Esophagus muscularis mucosa (tissue), 4 donors: ENCODE measurements at regions not wholly inside any gene's neighbourhood (a gene's known extent, or its start where the extent isn't known, plus 50 kb on each side); places are given as distances from the start of the nearest gene placed in this dataset.

Experiments
- DNase-seq: peaks from one replicate; pipeline ENCODE4 v3.0.0-alpha.2; 2017; ENCODE audit errors: extremely low spot score
- H3K27ac ChIP-seq, 4 donors: fragments of 200-600 bp; sonication (generic); replicated peaks in 1 of 4; 1 replicate in 3 of 4; 2 replicates in 1 of 4; pipeline ENCODE4 v1.5.1; 2016 to 2019; ENCODE audit warnings: mild to moderate bottlenecking in 1 of 4
- H3K27me3 ChIP-seq, 4 donors: fragments of 200-600 bp; sonication (generic); one replicate each; pipeline versions ENCODE4 v1.5.1 to v1.6.0; 2016 to 2019
- H3K36me3 ChIP-seq, 4 donors: fragments of 200-600 bp; sonication (generic); one replicate each; pipeline ENCODE4 v1.5.1; 2016 to 2019
- H3K4me1 ChIP-seq, 4 donors: fragments of 200-600 bp; sonication (generic); one replicate each; pipeline ENCODE4 v1.5.1; 2016 to 2019
- H3K4me3 ChIP-seq, 4 donors: fragments of 200-600 bp; sonication (generic); 1 replicate in 2 of 4; 2 replicates in 2 of 4; pipeline ENCODE4 v1.5.1; 2016 to 2019; ENCODE audit warnings: mild to moderate bottlenecking in 4 of 4, moderate library complexity in 1 of 4
- H3K9me3 ChIP-seq, 4 donors: fragments of 200-600 bp; sonication (generic); 1 replicate in 3 of 4; 2 replicates in 1 of 4; pipeline ENCODE4 v1.5.1; 2016 to 2019
- CTCF ChIP-seq, 3 experiments: fragments of 200-600 bp in 2 of 3; fragments of 450-650 bp in 1 of 3; sonication (generic) in 2 of 3; IDR thresholded peaks; one replicate each; pipeline ENCODE4 v1.5.1; 2017 to 2019; ENCODE audit warnings: antibody characterized with exemption in 3 of 3, mild to moderate bottlenecking in 2 of 3, moderate library complexity in 1 of 3
- EP300 ChIP-seq: sonication (generic); formaldehyde crosslinking; IDR thresholded peaks from one replicate; pipeline ENCODE4 v1.6.1; 2017; ENCODE audit warnings: antibody characterized with exemption
- POLR2A ChIP-seq: fragments of 450-650 bp; IDR thresholded peaks from one replicate; pipeline ENCODE4 v1.6.1; 2017; ENCODE audit warnings: antibody characterized with exemption, moderate library complexity, mild to moderate bottlenecking, low read depth
- POLR2AphosphoS5 ChIP-seq, 2 donors: sonication (generic); formaldehyde crosslinking; IDR thresholded peaks; one replicate each; pipeline ENCODE4 v1.6.1; 2017; ENCODE audit warnings: antibody characterized with exemption in 2 of 2
- WGBS: methylation state at CpG from one replicate; pipeline ENCODE4 v1.1.5; 2018; 5-methylcytosine and 5-hydroxymethylcytosine counted together
- intact Hi-C: fragments of 100-400 bp; cut with DNase I; formaldehyde crosslinking; loops from one replicate; pipeline ENCODE4 v1.15.1; 2023

DNA sequence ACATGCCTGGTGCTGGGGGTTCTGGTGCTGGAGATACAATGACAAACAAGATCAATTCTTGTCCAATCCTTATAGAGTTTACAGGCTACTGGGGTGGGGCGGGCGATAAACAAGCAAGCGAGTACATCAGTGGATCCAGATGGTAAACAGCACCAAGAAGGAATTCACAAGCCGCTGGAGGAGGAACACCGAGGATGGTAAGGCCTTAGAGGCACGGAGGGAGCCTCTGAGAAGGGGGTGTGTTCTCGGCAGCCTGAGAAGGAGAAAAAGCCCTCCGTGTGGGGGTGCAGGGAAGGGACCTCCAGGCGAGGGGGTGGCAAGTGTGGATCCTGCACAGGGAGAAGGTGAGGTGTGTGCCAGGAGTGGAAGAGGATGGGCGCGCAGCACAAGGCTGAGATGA lies 276.5 kb upstream of the FOXQ1 start:
- intact Hi-C loops: no loop called here
- Histone ChIP-seq H3K27ac (no peak overlapping the region), H3K4me3 (no peak overlapping the region), H3K27me3 (no peaks in the 10 kb centered on the region), H3K4me1 (no peaks in the 10 kb centered on the region), H3K36me3 (no peaks in the 10 kb centered on the region), H3K9me3 (peaks cover 0 to 7% (median 7%) of the 10 kb centered on the region in 4 donors)
- TF ChIP-seq POLR2AphosphoS5 (IDR thresholded peaks at IDR 0.05): no peak
- no peak for TF ChIP-seq CTCF (IDR thresholded peaks at IDR 0.05)
- TF ChIP-seq POLR2A: no peak
- TF ChIP-seq EP300: no peak
- DNase-seq: no peak
- 84% methylated on average over 11 of the region's 11 CpGs for WGBS

DNA sequence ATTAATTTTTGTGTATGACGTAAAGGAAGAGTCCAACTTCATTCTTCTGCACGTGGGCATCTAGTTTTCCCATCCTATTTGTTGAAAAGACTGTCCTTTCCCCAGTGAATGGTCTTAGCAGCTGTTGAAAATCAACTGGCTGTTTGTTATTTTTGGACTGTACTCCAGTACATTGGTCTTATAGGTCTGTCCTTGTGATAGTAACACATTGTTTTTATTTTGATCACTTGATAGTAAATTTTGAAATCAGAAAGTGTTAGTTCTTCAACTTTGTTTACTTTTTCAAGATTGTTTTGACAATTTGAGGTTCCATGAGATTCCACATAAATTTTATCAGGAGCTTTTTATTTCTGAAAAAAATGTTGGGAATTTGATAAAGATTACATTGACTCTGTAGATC lies 280.2 kb upstream of the FOXQ1 start:
- Histone ChIP-seq H3K27me3 (no peaks in the 10 kb centered on the region), H3K27ac (no peak overlapping the region), H3K9me3 (peaks cover 0 to 7% (median 7%) of the 10 kb centered on the region in 4 donors), H3K4me1 (no peaks in the 10 kb centered on the region), H3K4me3 (no peak overlapping the region), H3K36me3 (no peaks in the 10 kb centered on the region)
- DNase-seq: no peak
- intact Hi-C loops: no loop called here
- no peak for TF ChIP-seq POLR2A
- no peak for TF ChIP-seq EP300
- no peak for TF ChIP-seq CTCF (IDR thresholded peaks at IDR 0.05)
- no peak for TF ChIP-seq POLR2AphosphoS5 (IDR thresholded peaks at IDR 0.05)
- WGBS: 66% methylated on average over 2 of the region's 2 CpGs

GRCh38 chr6:1029141-1029540 lies 282.8 kb upstream of the FOXQ1 start:
- H3K27me3 ChIP-seq: no peaks in the 10 kb centered on the region
- H3K9me3 ChIP-seq: peaks cover 0 to 7% (median 7%) of the 10 kb centered on the region in 4 donors
- no peak overlapping the region for H3K27ac ChIP-seq
- H3K4me1 ChIP-seq: peaks cover 0 to 9% (median 7%) of the 10 kb centered on the region in 4 donors
- no peaks in the 10 kb centered on the region for H3K36me3 ChIP-seq
- H3K4me3 ChIP-seq: no peak overlapping the region
- TF ChIP-seq POLR2AphosphoS5 (IDR thresholded peaks at IDR 0.05) (no peak), EP300 (no peak), POLR2A (no peak), CTCF (IDR thresholded peaks at IDR 0.05) (no peak)
- WGBS: 83% methylated on average over 5 of the region's 5 CpGs
- DNase-seq: no peak
- intact Hi-C loops: no loop called here

DNA sequence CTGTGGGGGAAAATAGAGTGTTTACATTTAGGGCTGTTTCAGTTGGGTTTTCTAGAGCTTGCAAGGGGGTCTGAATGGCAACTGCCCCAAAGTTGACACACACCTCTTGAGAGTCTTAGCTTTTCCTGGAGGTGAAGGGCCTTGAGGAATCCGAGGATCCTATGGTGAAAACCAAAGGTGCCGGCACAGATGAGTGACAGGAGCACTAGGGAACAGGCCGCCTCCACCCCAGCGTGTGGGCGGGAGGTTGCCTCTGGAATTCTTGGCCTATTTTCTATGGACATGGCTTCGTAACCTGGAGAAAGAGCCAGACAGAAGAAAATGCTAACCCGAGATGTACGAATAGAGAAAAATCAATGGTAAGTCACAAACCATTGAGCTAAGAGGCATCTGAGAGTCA lies 283.2 kb upstream of the FOXQ1 start:
- intact Hi-C loops: no loop called here
- TF ChIP-seq POLR2AphosphoS5 (IDR thresholded peaks at IDR 0.05) (no peak), CTCF (IDR thresholded peaks at IDR 0.05) (no peak), EP300 (no peak)
- Histone ChIP-seq H3K36me3 (no peaks in the 10 kb centered on the region), H3K4me1 (peaks cover 0 to 10% (median 9%) of the 10 kb centered on the region in 4 donors), H3K9me3 (peaks cover 0 to 7% (median 7%) of the 10 kb centered on the region in 4 donors), H3K27ac (no peak overlapping the region), H3K4me3 (no peak overlapping the region), H3K27me3 (no peaks in the 10 kb centered on the region)
- no peak for DNase-seq
- 87% methylated on average over 8 of the region's 8 CpGs for WGBS
